ENCODE measurements at regions not wholly inside any gene's neighbourhood (a gene's known extent, or its start where the extent isn't known, plus 50 kb on each side); places are given as distances from the start of the nearest gene placed in this dataset.
"Not testable (repeated sequence)": the region's sequence is repeated elsewhere in the genome, so short reads cannot be mapped to it uniquely, and the experiment has no call there.

DNA sequence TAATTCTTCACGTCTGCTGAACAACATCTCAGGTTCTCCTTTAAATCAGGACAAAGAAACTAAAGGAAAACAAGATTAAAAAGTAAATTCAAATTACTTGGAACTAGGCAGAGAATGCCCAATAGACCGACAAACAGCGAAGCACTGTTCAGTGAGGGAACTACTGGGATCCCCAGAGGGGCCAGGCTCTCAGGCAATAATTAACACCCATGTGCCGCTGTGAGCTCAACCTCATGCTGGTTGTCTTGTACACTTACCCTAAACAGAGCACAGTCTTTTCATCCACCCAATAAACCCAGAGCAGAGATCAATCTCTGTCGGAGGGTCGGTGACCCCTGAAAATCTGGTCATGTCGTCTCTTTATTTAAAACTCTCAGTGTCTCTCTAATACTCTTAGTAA lies 229.9 kb upstream of the CRIM1 start:
- Histone ChIP-seq H3K36me3 (ENCODE audit: control insufficient read depth in 4 of 4, insufficient read depth in 4 of 4, low read length in 4 of 4) (no peaks in the 10 kb centered on the region), H3K27ac (ENCODE audit: low read depth in 1 of 2, low read length in 1 of 2) (no peak overlapping the region), H3K27me3 (ENCODE audit: control insufficient read depth in 3 of 3, insufficient read depth in 3 of 3, low read length in 2 of 3) (no peaks in the 10 kb centered on the region), H3K9ac (ENCODE audit: insufficient read depth in 1 of 2, low read length in 2 of 2) (no peak overlapping the region), H3K4me1 (ENCODE audit: control insufficient read depth in 5 of 5, insufficient read depth in 5 of 5, low read length in 5 of 5) (no peaks in the 10 kb centered on the region), H3K9me3 (ENCODE audit: control insufficient read depth in 4 of 4, insufficient read depth in 3 of 4, low read length in 3 of 4) (peaks cover 0 to 7% (median 0%) of the 10 kb centered on the region in 4 donors), H3K4me3 (no peak overlapping the region)
- 77 to 88% methylated on average over 7 of the region's 7 CpGs for WGBS, 2 donors
- TF ChIP-seq CTCF (IDR thresholded peaks at IDR 0.05; ENCODE audit: control extremely low read depth, extremely low read depth): no peak
- no peak for DNase-seq
- ATAC-seq (ENCODE audit: insufficient read depth, low FRiP score): no peak

DNA sequence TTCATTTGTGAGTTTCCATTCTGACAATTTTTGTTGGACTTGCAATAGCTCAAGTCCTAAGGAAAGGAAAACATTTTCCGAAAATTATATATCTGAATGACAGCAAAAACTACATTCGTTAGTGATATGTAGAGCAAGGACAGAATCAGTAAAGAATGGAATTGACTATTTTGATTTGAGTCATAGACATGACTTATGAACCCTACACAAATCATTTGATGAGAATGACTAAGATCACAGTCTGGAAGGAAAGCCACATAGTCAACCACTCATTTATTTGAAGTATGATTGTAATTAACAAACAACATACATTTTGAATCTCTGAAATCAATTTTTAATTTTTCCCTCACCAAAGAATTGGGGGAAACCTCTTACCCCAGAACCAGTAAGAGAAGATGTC lies 231.6 kb upstream of the CRIM1 start:
- Histone ChIP-seq H3K4me3 (no peak overlapping the region), H3K36me3 (ENCODE audit: control insufficient read depth in 4 of 4, insufficient read depth in 4 of 4, low read length in 4 of 4) (no peaks in the 10 kb centered on the region), H3K27ac (ENCODE audit: low read depth in 1 of 2, low read length in 1 of 2) (no peak overlapping the region), H3K27me3 (ENCODE audit: control insufficient read depth in 3 of 3, insufficient read depth in 3 of 3, low read length in 2 of 3) (no peaks in the 10 kb centered on the region), H3K9ac (ENCODE audit: insufficient read depth in 1 of 2, low read length in 2 of 2) (no peak overlapping the region), H3K4me1 (ENCODE audit: control insufficient read depth in 5 of 5, insufficient read depth in 5 of 5, low read length in 5 of 5) (no peaks in the 10 kb centered on the region), H3K9me3 (ENCODE audit: control insufficient read depth in 4 of 4, insufficient read depth in 3 of 4, low read length in 3 of 4) (peaks cover 0 to 6% (median 0%) of the 10 kb centered on the region in 4 donors)
- ATAC-seq (ENCODE audit: insufficient read depth, low FRiP score): no peak
- TF ChIP-seq CTCF (IDR thresholded peaks at IDR 0.05; ENCODE audit: control extremely low read depth, extremely low read depth): no peak
- DNase-seq: no peak
- 78 to 87% methylated on average over 2 of the region's 2 CpGs for WGBS, 2 donors

DNA sequence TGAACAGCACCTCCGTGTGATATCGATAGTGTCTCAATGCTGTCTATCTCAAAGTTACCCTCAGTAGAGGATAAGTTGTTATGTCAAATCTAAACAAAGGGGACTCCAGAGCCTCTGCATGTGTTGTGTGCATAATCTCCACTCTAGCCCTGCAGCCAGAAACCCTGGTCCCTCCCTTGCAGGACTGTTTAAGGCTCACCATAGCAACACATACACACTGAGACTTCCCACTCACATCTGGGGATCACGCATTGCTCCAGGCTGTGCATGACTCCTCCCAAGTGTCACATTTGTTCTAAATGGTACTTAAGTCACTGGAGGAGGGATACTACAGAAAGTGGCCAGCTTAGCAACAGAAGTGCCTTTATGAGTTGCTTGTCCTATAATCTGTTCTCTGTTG lies 258.6 kb upstream of the CRIM1 start:
- Histone ChIP-seq H3K27me3 (ENCODE audit: control insufficient read depth in 3 of 3, insufficient read depth in 3 of 3, low read length in 2 of 3) (no peaks in the 10 kb centered on the region), H3K4me1 (ENCODE audit: control insufficient read depth in 5 of 5, insufficient read depth in 5 of 5, low read length in 5 of 5) (no peaks in the 10 kb centered on the region), H3K9me3 (ENCODE audit: control insufficient read depth in 4 of 4, insufficient read depth in 3 of 4, low read length in 3 of 4) (peaks cover 0 to 12% (median 0%) of the 10 kb centered on the region in 4 donors), H3K36me3 (ENCODE audit: control insufficient read depth in 4 of 4, insufficient read depth in 4 of 4, low read length in 4 of 4) (no peaks in the 10 kb centered on the region), H3K9ac (ENCODE audit: insufficient read depth in 1 of 2, low read length in 2 of 2) (no peak overlapping the region), H3K4me3 (no peak overlapping the region), H3K27ac (ENCODE audit: low read depth in 1 of 2, low read length in 1 of 2) (no peak overlapping the region)
- no peak for DNase-seq
- no peak for ATAC-seq (ENCODE audit: insufficient read depth, low FRiP score)
- TF ChIP-seq CTCF (IDR thresholded peaks at IDR 0.05; ENCODE audit: control extremely low read depth, extremely low read depth): no peak
- 83 to 86% methylated on average over 3 of the region's 3 CpGs for WGBS, 2 donors

- H3K27ac ChIP-seq (ENCODE audit: low read depth in 1 of 2, low read length in 1 of 2); H3K9ac ChIP-seq (ENCODE audit: insufficient read depth in 1 of 2, low read length in 2 of 2); DNase-seq; H3K4me3 ChIP-seq; H3K36me3 ChIP-seq (ENCODE audit: control insufficient read depth in 4 of 4, insufficient read depth in 4 of 4, low read length in 4 of 4); H3K27me3 ChIP-seq (ENCODE audit: control insufficient read depth in 3 of 3, insufficient read depth in 3 of 3, low read length in 2 of 3); H3K4me1 ChIP-seq (ENCODE audit: control insufficient read depth in 5 of 5, insufficient read depth in 5 of 5, low read length in 5 of 5); ATAC-seq (ENCODE audit: insufficient read depth, low FRiP score): not testable (repeated sequence)
- 91 to 92% methylated on average over 26 of the region's 26 CpGs for whole genome bisulfite sequencing, 2 donors
- H3K9me3 ChIP-seq (ENCODE audit: control insufficient read depth in 4 of 4, insufficient read depth in 3 of 4, low read length in 3 of 4): peaks cover 0 to 11% (median 0%) of the 10 kb centered on the region in 4 donors
Measured at GRCh38 chr2:36091844-36092741, 263.5 kb upstream of the CRIM1 start.

Data from lung (tissue), 11 donors.